Hematopoietic multipotent progenitor cell treated with erythropoietin and hydrocortisone succinate and interleukin-3 and kit ligand, for 6 days (in vitro differentiated cells): ENCODE measurements at regions not wholly inside any gene's neighbourhood (a gene's known extent, or its start where the extent isn't known, plus 50 kb on each side); places are given as distances from the start of the nearest gene placed in this dataset.
"Not testable (repeated sequence)": the region's sequence is repeated elsewhere in the genome, so short reads cannot be mapped to it uniquely, and the experiment has no call there.

ENCODE experiments used
- DNase-seq: peaks from one replicate; pipeline ENCODE4 v3.0.0-alpha.2; 2015

- DNase-seq: no peak
Observed at GRCh38 chr1:108314815-108315214, 70.9 kb upstream of the NBPF4 start.

GRCh38 chr1:108316545-108316944 is 72.7 kb upstream of the NBPF4 start:
- DNase-seq: no peak

DNA sequence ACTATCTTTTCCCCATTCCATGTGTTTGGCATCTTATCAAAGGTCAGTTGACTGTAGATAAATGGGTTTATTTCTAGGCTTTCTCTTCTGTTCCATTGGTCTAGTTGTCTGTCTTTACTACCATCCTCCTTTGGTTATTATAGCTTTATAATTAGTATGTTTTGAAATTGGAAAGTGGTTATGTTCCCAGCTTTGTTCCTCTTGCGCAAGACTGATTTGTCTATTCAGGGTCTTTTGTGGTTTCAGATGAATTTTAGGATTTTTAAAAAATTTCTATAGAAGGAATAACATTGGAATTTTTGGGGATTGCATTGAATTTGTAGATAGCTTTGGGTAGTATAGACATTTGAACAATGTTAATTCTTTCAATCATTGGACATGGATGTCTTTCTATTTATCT is 77.0 kb upstream of the NBPF4 start:
- DNase-seq: no peak

GRCh38 chr1:108325338-108325737 is 81.5 kb upstream of the NBPF4 start:
- DNase-seq: not testable (repeated sequence)

DNA sequence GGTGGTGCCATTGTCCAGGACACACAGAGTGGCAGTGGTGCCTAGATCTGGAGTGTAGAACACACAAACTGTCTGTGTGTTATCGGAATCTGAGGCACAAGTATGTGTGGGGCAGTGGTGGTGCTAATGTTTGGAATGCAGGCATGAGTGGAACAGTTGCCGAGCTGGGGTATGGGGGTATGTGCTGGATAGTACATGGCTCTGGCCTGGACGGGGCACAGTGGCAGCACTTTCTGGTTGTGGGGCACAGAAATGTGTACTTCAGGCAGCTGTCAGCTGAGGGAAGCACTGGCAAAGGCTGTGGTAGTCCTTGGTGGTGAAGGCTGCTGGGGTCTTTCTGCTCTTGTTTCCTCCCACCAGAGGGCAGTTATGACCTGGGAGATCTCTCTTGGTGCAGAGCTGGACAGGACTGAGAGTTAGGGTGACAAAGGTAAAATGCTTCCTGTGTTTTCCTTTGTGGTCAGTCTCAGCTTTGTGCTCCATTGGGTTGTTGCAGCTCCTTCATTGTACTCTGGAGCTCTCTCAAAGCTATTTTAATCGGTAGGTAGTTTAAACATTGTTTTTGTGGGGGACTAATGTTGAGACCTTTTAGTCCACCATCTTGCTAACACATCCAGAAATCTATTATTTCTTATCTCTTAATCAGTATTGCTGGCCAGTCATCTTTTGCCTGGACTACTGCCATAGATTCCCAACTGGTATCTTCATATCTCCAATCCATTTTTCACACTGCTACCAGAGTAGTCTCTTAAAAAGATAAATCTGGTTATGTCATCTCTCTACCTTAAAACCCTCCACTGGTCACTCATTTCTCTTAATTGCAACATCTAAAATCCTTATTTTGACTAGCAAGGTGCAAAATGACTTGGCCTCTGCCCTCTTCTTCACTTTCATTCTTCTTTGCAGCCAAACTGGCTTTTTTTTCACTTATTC is 83.9 kb upstream of the NBPF4 start:
- peak; percentile 19 for DNase-seq

DNA sequence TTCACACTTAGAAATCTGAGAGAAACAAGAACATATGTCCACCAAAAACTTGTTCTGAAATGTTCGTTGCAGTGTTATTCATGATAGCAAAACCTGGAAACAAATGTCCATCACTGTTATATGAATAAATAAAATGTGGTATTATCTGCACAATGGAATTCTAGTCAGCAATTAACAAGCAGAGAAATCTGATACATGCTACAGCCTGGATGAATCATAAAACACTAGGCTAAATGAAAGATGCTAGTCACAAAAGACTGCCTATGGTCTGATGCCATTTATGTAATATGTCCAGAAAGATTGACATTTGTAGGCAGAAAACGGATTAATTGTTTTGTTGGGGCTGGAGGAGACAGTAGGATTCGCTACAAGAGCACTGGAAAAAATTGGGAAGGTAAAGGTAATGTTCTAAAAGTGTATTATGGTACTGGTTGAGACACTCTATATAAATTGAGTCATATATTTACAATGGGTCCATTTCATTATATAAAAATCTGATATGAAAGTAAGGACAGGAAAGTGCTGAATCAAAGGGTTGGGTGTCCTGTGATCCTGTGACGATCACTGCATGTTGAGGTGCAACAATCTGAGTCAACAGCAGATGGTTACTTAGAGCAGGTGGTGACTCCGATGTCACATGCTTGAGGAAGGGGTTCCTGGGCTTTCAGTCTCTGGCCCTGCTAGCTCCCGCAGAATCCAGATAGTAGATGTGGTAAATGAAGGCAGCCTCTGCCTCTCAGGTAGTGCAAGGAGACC is 102.1 kb upstream of the NBPF4 start:
- DNase-seq: no peak

GRCh38 chr1:108357802-108358201 is 92.3 kb upstream of the NBPF6 start:
- DNase-seq: no peak

GRCh38 chr1:108380059-108380832 is 69.9 kb upstream of the NBPF6 start:
- DNase-seq: not testable (repeated sequence)
